ENCODE measurements at regions not wholly inside any gene's neighbourhood (a gene's known extent, or its start where the extent isn't known, plus 50 kb on each side); places are given as distances from the start of the nearest gene placed in this dataset.
A peak's percentile ranks its signal among the peaks of the same experiment; 100 is the strongest.

GRCh38 chr7:112880818-112881418, 90.7 kb upstream of the TMEM168 start:
- DNase-seq = no peak

- no peak for DNase-seq
Measured at GRCh38 chr7:112877691-112878460, 87.7 kb upstream of the TMEM168 start.

- no peak for DNase-seq
Measured at GRCh38 chr7:112876877-112877276, 86.7 kb upstream of the TMEM168 start.

GRCh38 chr7:112874909-112875308, 84.7 kb upstream of the TMEM168 start:
- no peak for DNase-seq

GRCh38 chr7:112873831-112874553, 83.8 kb upstream of the TMEM168 start:
- DNase-seq = no peak

- peak; percentile 54 for DNase-seq
Measured at GRCh38 chr7:112869111-112869774, 79.0 kb upstream of the TMEM168 start.

GRCh38 chr7:112868609-112869008, 78.4 kb upstream of the TMEM168 start:
- DNase-seq = no peak

- DNase-seq = no peak
Measured at GRCh38 chr7:112866424-112866823, 76.2 kb upstream of the TMEM168 start.

- no peak for DNase-seq
Measured at GRCh38 chr7:112864380-112864779, 74.2 kb upstream of the TMEM168 start.

GRCh38 chr7:112858838-112859237, 68.6 kb upstream of the TMEM168 start:
- no peak for DNase-seq

- DNase-seq = no peak
Measured at GRCh38 chr7:112855227-112855626, 65.0 kb upstream of the TMEM168 start.

GRCh38 chr7:112854169-112854568, 64.0 kb upstream of the TMEM168 start:
- no peak for DNase-seq

- DNase-seq = no peak
Measured at GRCh38 chr7:112853422-112853821, 63.2 kb upstream of the TMEM168 start.

- no peak for DNase-seq
Measured at GRCh38 chr7:112843151-112843550, 53.0 kb upstream of the TMEM168 start.
